HS-5 (cell line): ENCODE measurements at regions not wholly inside any gene's neighbourhood (a gene's known extent, or its start where the extent isn't known, plus 50 kb on each side); places are given as distances from the start of the nearest gene placed in this dataset.
A peak's percentile ranks its signal among the peaks of the same experiment; 100 is the strongest.

Experiments
- DNase-seq: peaks from one replicate; pipeline ENCODE4 v3.0.0-alpha.2; 2012; ENCODE audit warnings: low read depth

- DNase-seq: no peak
Measured at GRCh38 chr6:9610620-9611415, 804.1 kb downstream of the TFAP2A start.

GRCh38 chr6:9606435-9607134 lies 808.3 kb downstream of the TFAP2A start:
- DNase-seq: no peak

- DNase-seq: no peak
Measured at GRCh38 chr6:9594746-9595145, 820.1 kb downstream of the TFAP2A start.

- DNase-seq: peak; percentile 23
Measured at GRCh38 chr6:9593554-9593953, 821.3 kb downstream of the TFAP2A start.

- DNase-seq: no peak
Measured at GRCh38 chr6:9583753-9584352, 831.0 kb downstream of the TFAP2A start.

GRCh38 chr6:9581155-9581554 lies 833.7 kb downstream of the TFAP2A start:
- DNase-seq: no peak

GRCh38 chr6:9576521-9576920 lies 838.4 kb downstream of the TFAP2A start:
- DNase-seq: no peak

GRCh38 chr6:9566096-9566495 lies 848.8 kb downstream of the TFAP2A start:
- DNase-seq: no peak

- DNase-seq: no peak
Measured at GRCh38 chr6:9564021-9564420, 850.9 kb downstream of the TFAP2A start.

- DNase-seq: no peak
Measured at GRCh38 chr6:9563568-9563967, 851.3 kb downstream of the TFAP2A start.

GRCh38 chr6:9554806-9555205 lies 860.1 kb downstream of the TFAP2A start:
- DNase-seq: no peak

GRCh38 chr6:9554323-9554722 lies 860.6 kb downstream of the TFAP2A start:
- no peak for DNase-seq

GRCh38 chr6:9553002-9553401 lies 861.9 kb downstream of the TFAP2A start:
- DNase-seq: no peak

GRCh38 chr6:9543649-9544048 lies 871.2 kb downstream of the TFAP2A start:
- DNase-seq: no peak

- DNase-seq: peak; percentile 57
Measured at GRCh38 chr6:9540534-9541126, 874.2 kb downstream of the TFAP2A start.

- DNase-seq: no peak
Measured at GRCh38 chr6:9540126-9540525, 874.7 kb downstream of the TFAP2A start.

- DNase-seq: no peak
Measured at GRCh38 chr6:9539231-9539755, 875.6 kb downstream of the TFAP2A start.

- no peak for DNase-seq
Measured at GRCh38 chr6:9537381-9537780, 877.5 kb downstream of the TFAP2A start.

- no peak for DNase-seq
Measured at GRCh38 chr6:9535106-9535505, 879.8 kb downstream of the TFAP2A start.

GRCh38 chr6:9532621-9533557 lies 882.0 kb downstream of the TFAP2A start:
- no peak for DNase-seq

- DNase-seq: no peak
Measured at GRCh38 chr6:9527679-9528286, 887.1 kb downstream of the TFAP2A start.
